Sigmoid colon (tissue), 6 donors: ENCODE measurements at regions not wholly inside any gene's neighbourhood (a gene's known extent, or its start where the extent isn't known, plus 50 kb on each side); places are given as distances from the start of the nearest gene placed in this dataset.

ENCODE experiments used
- DNase-seq: peaks from one replicate; pipeline ENCODE4 v3.0.0-alpha.2; 2019
- H3K27ac ChIP-seq, 4 donors: fragments of 200-600 bp; sonication (generic); one replicate each; pipeline ENCODE4 v1.5.1; 2016 to 2019; ENCODE audit warnings: mild to moderate bottlenecking in 1 of 4
- H3K27me3 ChIP-seq, 3 donors: fragments of 200-600 bp; sonication (generic); one replicate each; pipeline ENCODE4 v1.5.1; 2019; ENCODE audit warnings: mild to moderate bottlenecking in 1 of 3
- H3K36me3 ChIP-seq, 4 donors: fragments of 200-600 bp; sonication (generic); one replicate each; pipeline ENCODE4 v1.5.1; 2016 to 2019
- H3K4me1 ChIP-seq, 4 donors: fragments of 200-600 bp; sonication (generic); one replicate each; pipeline ENCODE4 v1.5.1; 2017 to 2019
- H3K4me3 ChIP-seq, 4 donors: fragments of 200-600 bp; sonication (generic); one replicate each; pipeline ENCODE4 v1.5.1; 2017 to 2019; ENCODE audit warnings: mild to moderate bottlenecking in 2 of 4, moderate library complexity in 1 of 4
- H3K9me3 ChIP-seq, 4 donors: fragments of 200-600 bp in 3 of 4; sonication (generic) in 3 of 4; one replicate each; pipeline versions ENCODE4 v1.5.1 to v1.6.1; 2013 to 2019
- EP300 ChIP-seq, 4 donors: sonication (generic); formaldehyde crosslinking; IDR thresholded peaks; one replicate each; pipeline ENCODE4 v1.6.1; 2017; ENCODE audit warnings: antibody characterized with exemption in 4 of 4
- POLR2A ChIP-seq, 2 donors: fragments of 450-650 bp; IDR thresholded peaks; one replicate each; pipeline ENCODE4 v1.6.1; 2016; ENCODE audit warnings: antibody characterized with exemption in 2 of 2, mild to moderate bottlenecking in 2 of 2, moderate library complexity in 2 of 2
- POLR2AphosphoS5 ChIP-seq, 4 donors: sonication (generic); formaldehyde crosslinking; IDR thresholded peaks; one replicate each; pipeline ENCODE4 v1.6.1; 2017; ENCODE audit warnings: antibody characterized with exemption in 4 of 4
- WGBS, 2 donors: extraction: QIAGEN DNeasy Blood & Tissue Kit; methylation state at CpG; one replicate each; pipeline ENCODE4 v1.1.7; 2013; 5-methylcytosine and 5-hydroxymethylcytosine counted together
- intact Hi-C: fragments of 100-400 bp; cut with DNase I; formaldehyde crosslinking; loops from one replicate; pipeline ENCODE4 v1.15.1; 2023
- TF ChIP-seq, protein P1 (sequence below), 4 experiments: fragments of 450-650 bp in 3 of 4; fragments of 200-600 bp in 1 of 4; IDR thresholded peaks; one replicate each; pipeline ENCODE4 v1.5.1; 2016 to 2019; ENCODE audit warnings: antibody characterized with exemption in 4 of 4, mild to moderate bottlenecking in 3 of 4, moderate library complexity in 2 of 4
- donor health status: healthy with polysubstance abuse.
- donor health status: healthy.

DNA sequence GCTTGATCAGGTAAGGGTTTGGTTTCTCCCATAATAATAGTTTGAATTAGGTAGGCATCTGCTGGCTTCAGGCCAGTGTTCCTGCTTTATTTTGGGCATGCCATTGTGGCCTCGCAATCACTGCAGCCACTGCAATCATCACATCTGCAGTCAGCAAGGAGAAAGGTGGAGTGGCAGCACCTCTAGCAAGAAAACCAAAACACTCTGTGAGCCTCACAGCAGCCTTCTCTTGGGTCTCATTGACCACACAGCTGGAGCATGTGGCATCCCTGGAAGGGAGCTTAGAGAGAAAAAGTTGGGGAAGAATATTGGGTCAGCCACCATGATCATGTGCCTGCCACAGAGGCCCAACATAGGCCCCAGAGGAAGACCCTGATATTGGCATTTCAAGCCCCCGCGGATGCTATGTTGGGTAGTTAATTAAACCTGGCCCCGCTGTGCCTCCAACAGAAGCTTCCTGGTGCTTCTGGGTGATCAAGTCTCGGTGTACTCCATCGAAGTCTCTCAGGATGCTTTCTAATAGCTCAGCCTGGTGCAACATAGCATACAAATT lies 158.0 kb upstream of the UBE2E1 start:
- intact Hi-C loops: no loop called here
- peaks cover 0 to 4% (median 0%) of the 10 kb centered on the region in 4 donors for H3K4me1 ChIP-seq
- H3K27me3 ChIP-seq: no peaks in the 10 kb centered on the region
- no peak for DNase-seq
- H3K9me3 ChIP-seq: no peaks in the 10 kb centered on the region
- no peak overlapping the region for H3K4me3 ChIP-seq
- H3K27ac ChIP-seq: no peak overlapping the region
- TF ChIP-seq, protein P1, sequence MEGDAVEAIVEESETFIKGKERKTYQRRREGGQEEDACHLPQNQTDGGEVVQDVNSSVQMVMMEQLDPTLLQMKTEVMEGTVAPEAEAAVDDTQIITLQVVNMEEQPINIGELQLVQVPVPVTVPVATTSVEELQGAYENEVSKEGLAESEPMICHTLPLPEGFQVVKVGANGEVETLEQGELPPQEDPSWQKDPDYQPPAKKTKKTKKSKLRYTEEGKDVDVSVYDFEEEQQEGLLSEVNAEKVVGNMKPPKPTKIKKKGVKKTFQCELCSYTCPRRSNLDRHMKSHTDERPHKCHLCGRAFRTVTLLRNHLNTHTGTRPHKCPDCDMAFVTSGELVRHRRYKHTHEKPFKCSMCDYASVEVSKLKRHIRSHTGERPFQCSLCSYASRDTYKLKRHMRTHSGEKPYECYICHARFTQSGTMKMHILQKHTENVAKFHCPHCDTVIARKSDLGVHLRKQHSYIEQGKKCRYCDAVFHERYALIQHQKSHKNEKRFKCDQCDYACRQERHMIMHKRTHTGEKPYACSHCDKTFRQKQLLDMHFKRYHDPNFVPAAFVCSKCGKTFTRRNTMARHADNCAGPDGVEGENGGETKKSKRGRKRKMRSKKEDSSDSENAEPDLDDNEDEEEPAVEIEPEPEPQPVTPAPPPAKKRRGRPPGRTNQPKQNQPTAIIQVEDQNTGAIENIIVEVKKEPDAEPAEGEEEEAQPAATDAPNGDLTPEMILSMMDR (IDR thresholded peaks at IDR 0.05): no peak
- TF ChIP-seq POLR2AphosphoS5 (IDR thresholded peaks at IDR 0.05) (no peak), EP300 (IDR thresholded peaks at IDR 0.05) (no peak), POLR2A (IDR thresholded peaks at IDR 0.05) (no peak)
- no peaks in the 10 kb centered on the region for H3K36me3 ChIP-seq
- WGBS, 2 donors: 97% methylated on average over 6 of the region's 6 CpGs

- TF ChIP-seq, protein P1 (IDR thresholded peaks at IDR 0.05): no peak
- TF ChIP-seq POLR2A (IDR thresholded peaks at IDR 0.05): no peak
- TF ChIP-seq EP300 (IDR thresholded peaks at IDR 0.05): no peak
- TF ChIP-seq POLR2AphosphoS5 (IDR thresholded peaks at IDR 0.05): no peak
- Histone ChIP-seq H3K27me3 (no peaks in the 10 kb centered on the region), H3K4me3 (no peak overlapping the region), H3K4me1 (peaks cover 0 to 4% (median 0%) of the 10 kb centered on the region in 4 donors), H3K36me3 (no peaks in the 10 kb centered on the region), H3K9me3 (no peaks in the 10 kb centered on the region), H3K27ac (no peak overlapping the region)
- WGBS, 2 donors: 55 to 62% methylated on average over 5 of the region's 5 CpGs
- DNase-seq: no peak
- intact Hi-C loops: no loop called here
These were observed 157.3 kb upstream of the UBE2E1 start for GRCh38 chr3:23648326-23648995.

- Histone ChIP-seq H3K36me3 (no peaks in the 10 kb centered on the region), H3K4me1 (peaks cover 0 to 4% (median 0%) of the 10 kb centered on the region in 4 donors), H3K27ac (no peak overlapping the region), H3K9me3 (no peaks in the 10 kb centered on the region), H3K27me3 (no peaks in the 10 kb centered on the region), H3K4me3 (no peak overlapping the region)
- intact Hi-C loops: no loop called here
- DNase-seq: no peak
- TF ChIP-seq POLR2AphosphoS5 (IDR thresholded peaks at IDR 0.05): no peak
- no peak for TF ChIP-seq POLR2A (IDR thresholded peaks at IDR 0.05)
- no peak for TF ChIP-seq EP300 (IDR thresholded peaks at IDR 0.05)
- TF ChIP-seq, protein P1 (IDR thresholded peaks at IDR 0.05): no peak
- WGBS, 2 donors: 13 to 58% methylated on average over 4 of the region's 4 CpGs
These were observed 156.8 kb upstream of the UBE2E1 start for GRCh38 chr3:23648996-23649395.

GRCh38 chr3:23649448-23649847 lies 156.3 kb upstream of the UBE2E1 start:
- intact Hi-C loops: no loop called here

More at GRCh38 chr3:23649448-23649847, 156.3 kb upstream of the UBE2E1 start:
- peaks cover 0 to 4% (median 0%) of the 10 kb centered on the region in 4 donors for H3K4me1 ChIP-seq
- H3K9me3 ChIP-seq: no peaks in the 10 kb centered on the region
- no peaks in the 10 kb centered on the region for H3K27me3 ChIP-seq
- H3K4me3 ChIP-seq: no peak overlapping the region
- H3K36me3 ChIP-seq: no peaks in the 10 kb centered on the region
- 49 to 83% methylated on average over 3 of the region's 3 CpGs for WGBS, 2 donors
- TF ChIP-seq POLR2A (IDR thresholded peaks at IDR 0.05) (no peak), POLR2AphosphoS5 (IDR thresholded peaks at IDR 0.05) (no peak), EP300 (IDR thresholded peaks at IDR 0.05) (no peak)
- TF ChIP-seq, protein P1 (IDR thresholded peaks at IDR 0.05): no peak
- H3K27ac ChIP-seq: no peak overlapping the region
- no peak for DNase-seq
